ENCODE measurements at regions not wholly inside any gene's neighbourhood (a gene's known extent, or its start where the extent isn't known, plus 50 kb on each side); places are given as distances from the start of the nearest gene placed in this dataset.

DNA sequence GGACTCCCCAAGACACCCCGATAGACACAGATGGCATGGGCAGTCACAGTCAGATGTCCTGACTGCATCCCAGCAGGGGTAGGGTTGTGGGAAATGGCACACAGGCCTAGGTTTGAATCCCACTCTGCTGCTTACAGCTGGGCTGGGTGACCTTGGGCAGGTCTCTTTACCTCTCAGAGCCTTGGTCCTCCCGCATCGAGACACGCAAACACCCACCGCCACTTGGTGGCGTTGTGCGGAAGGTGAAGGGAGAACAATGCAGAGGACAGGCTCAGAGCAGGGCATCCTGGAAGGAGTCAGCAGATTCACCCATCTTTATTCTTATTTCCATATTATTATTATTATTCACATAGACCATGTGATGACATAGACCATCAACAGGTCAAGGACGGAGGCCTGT is 140.5 kb downstream of the MIAT start:
- TF ChIP-seq GATA2 (IDR thresholded peaks at IDR 0.05; ENCODE audit: low read depth, low read length) (no peak), GATA3 (IDR thresholded peaks at IDR 0.05; ENCODE audit: low read depth, low read length) (no peak)
